Trophoblast cell (in vitro differentiated cells and primary cell): ENCODE measurements at regions not wholly inside any gene's neighbourhood (a gene's known extent, or its start where the extent isn't known, plus 50 kb on each side); places are given as distances from the start of the nearest gene placed in this dataset.

Source experiments
- DNase-seq, 2 donors: peaks; one replicate each; pipeline ENCODE4 v3.0.0-alpha.2; 2016
- H2AFZ ChIP-seq: 2 replicates; pipeline ENCODE4 v1.6.1; 2013; ENCODE audit warnings: low read length, moderate library complexity, mild to moderate bottlenecking; ENCODE audit not compliant: insufficient read depth, poor library complexity
- H2AK5ac ChIP-seq: 2 replicates; pipeline ENCODE4 v1.6.1; 2013; ENCODE audit warnings: mild to moderate bottlenecking, low read length
- H2BK120ac ChIP-seq: 2 replicates; pipeline ENCODE4 v1.6.1; 2013; ENCODE audit warnings: low read length, mild to moderate bottlenecking, moderate library complexity; ENCODE audit not compliant: insufficient read depth, poor library complexity
- H2BK12ac ChIP-seq: 2 replicates; pipeline ENCODE4 v1.6.1; 2013; ENCODE audit warnings: mild to moderate bottlenecking, low read length, moderate library complexity
- H2BK5ac ChIP-seq: 2 replicates; pipeline ENCODE4 v1.6.1; 2013; ENCODE audit warnings: low read length, low read depth, moderate library complexity, mild to moderate bottlenecking; ENCODE audit not compliant: poor library complexity
- H3K14ac ChIP-seq: 2 replicates; pipeline ENCODE4 v1.6.1; 2013; ENCODE audit warnings: mild to moderate bottlenecking, low read length
- H3K18ac ChIP-seq: 2 replicates; pipeline ENCODE4 v1.6.1; 2013; ENCODE audit warnings: mild to moderate bottlenecking, low read length
- H3K23ac ChIP-seq: 2 replicates; pipeline ENCODE4 v1.6.1; 2013; ENCODE audit warnings: low read length
- H3K27ac ChIP-seq: 2 replicates; pipeline ENCODE4 v1.5.1; 2013; ENCODE audit warnings: low read depth, mild to moderate bottlenecking, inconsistent platforms, low read length, moderate library complexity
- H3K27me3 ChIP-seq: 2 replicates; pipeline ENCODE4 v1.6.1; 2013; ENCODE audit warnings: inconsistent platforms, mild to moderate bottlenecking, low read length, moderate library complexity; ENCODE audit not compliant: insufficient read depth
- H3K36me3 ChIP-seq, 2 experiments: 1 replicate in 1 of 2; 2 replicates in 1 of 2; pipeline ENCODE4 v1.6.1; 2013; ENCODE audit warnings: low read length in 2 of 2, mild to moderate bottlenecking in 2 of 2, moderate library complexity in 1 of 2; ENCODE audit not compliant: insufficient read depth in 2 of 2, control insufficient read depth in 1 of 2
- H3K4ac ChIP-seq: 2 replicates; pipeline ENCODE4 v1.6.1; 2013; ENCODE audit warnings: low read depth, mild to moderate bottlenecking, low read length, moderate library complexity
- H3K4me1 ChIP-seq, 2 experiments: 1 replicate in 1 of 2; 2 replicates in 1 of 2; pipeline ENCODE4 v1.6.1; 2013; ENCODE audit warnings: low read length in 2 of 2, mild to moderate bottlenecking in 2 of 2, moderate library complexity in 1 of 2; ENCODE audit not compliant: insufficient read depth in 2 of 2, control insufficient read depth in 1 of 2
- H3K4me2 ChIP-seq: 2 replicates; pipeline ENCODE4 v1.6.1; 2013; ENCODE audit warnings: inconsistent platforms, mild to moderate bottlenecking, low read length, moderate library complexity
- H3K4me3 ChIP-seq: 2 replicates; pipeline ENCODE4 v1.5.1; 2013; ENCODE audit warnings: mild to moderate bottlenecking, low read depth, low read length, inconsistent platforms
- H3K79me1 ChIP-seq: one replicate; pipeline ENCODE4 v1.6.1; 2013; ENCODE audit warnings: low read length
- H3K79me2 ChIP-seq: 2 replicates; pipeline ENCODE4 v1.6.1; 2013; ENCODE audit warnings: low read length, mild to moderate bottlenecking; ENCODE audit not compliant: control insufficient read depth, insufficient read depth, poor library complexity
- H3K9ac ChIP-seq: 2 replicates; pipeline ENCODE4 v1.6.1; 2013; ENCODE audit warnings: mild to moderate bottlenecking, low read length
- H3K9me3 ChIP-seq: 2 replicates; pipeline ENCODE4 v1.6.1; 2013; ENCODE audit warnings: low read depth, mild to moderate bottlenecking, control low read depth, inconsistent platforms, low read length; ENCODE audit not compliant: insufficient read depth
- H4K12ac ChIP-seq: 2 replicates; pipeline ENCODE4 v1.6.1; 2013; ENCODE audit warnings: low read depth, mild to moderate bottlenecking, low read length, moderate library complexity
- H4K8ac ChIP-seq: 2 replicates; pipeline ENCODE4 v1.6.1; 2013; ENCODE audit warnings: low read depth, mild to moderate bottlenecking, low read length, moderate library complexity
- H4K91ac ChIP-seq: one replicate; pipeline ENCODE4 v1.6.1; 2013; ENCODE audit warnings: low read depth, mild to moderate bottlenecking, low read length, moderate library complexity
- WGBS: extraction: QIAGEN DNeasy Blood & Tissue Kit; methylation state at CpG from one replicate; pipeline ENCODE4 v1.1.7; 2013; ENCODE audit warnings: missing lambda C conversion rate; ENCODE audit not compliant: insufficient read length, insufficient coverage; ENCODE audit errors: extremely low coverage; 5-methylcytosine and 5-hydroxymethylcytosine counted together

DNA sequence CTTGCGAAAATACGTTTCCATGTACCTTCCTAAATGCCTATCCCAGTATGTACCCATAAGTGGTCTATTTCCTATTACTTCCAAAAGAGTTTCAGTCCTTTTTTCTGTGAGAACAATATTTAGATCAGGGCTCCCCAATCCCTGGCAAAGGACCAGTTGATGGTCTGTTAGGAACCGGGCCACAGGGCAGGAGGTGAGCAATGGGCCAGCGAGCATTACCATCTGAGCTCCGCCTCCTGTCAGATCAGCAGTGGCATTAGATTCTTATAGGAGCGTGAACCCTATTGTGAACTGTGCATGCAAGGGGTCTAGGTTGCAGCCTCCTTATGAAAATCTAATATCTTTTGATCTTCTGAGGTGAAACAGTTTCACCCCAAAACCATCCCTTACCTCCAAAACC is 859.1 kb downstream of the SLITRK6 start:
- Histone ChIP-seq H3K36me3 (no peaks in the 10 kb centered on the region), H2BK120ac (no peak overlapping the region), H3K27ac (no peak overlapping the region), H2AK5ac (no peak overlapping the region), H3K9me3 (no peaks in the 10 kb centered on the region), H3K27me3 (no peaks in the 10 kb centered on the region), H2AFZ (no peak overlapping the region), H3K14ac (no peak overlapping the region), H4K12ac (no peak overlapping the region), H3K79me1 (no peaks in the 10 kb centered on the region), H2BK5ac (no peak overlapping the region), H3K4me3 (no peak overlapping the region), H3K79me2 (no peaks in the 10 kb centered on the region), H2BK12ac (no peak overlapping the region), H3K18ac (no peak overlapping the region), H3K4me2 (no peak overlapping the region), H4K91ac (no peak overlapping the region), H4K8ac (no peak overlapping the region), H3K23ac (no peak overlapping the region), H3K4me1 (no peaks in the 10 kb centered on the region), H3K4ac (no peak overlapping the region), H3K9ac (no peak overlapping the region)
- DNase-seq, result no peak
- no CpG with 5 or more reads among the region's 6 CpGs for WGBS

DNA sequence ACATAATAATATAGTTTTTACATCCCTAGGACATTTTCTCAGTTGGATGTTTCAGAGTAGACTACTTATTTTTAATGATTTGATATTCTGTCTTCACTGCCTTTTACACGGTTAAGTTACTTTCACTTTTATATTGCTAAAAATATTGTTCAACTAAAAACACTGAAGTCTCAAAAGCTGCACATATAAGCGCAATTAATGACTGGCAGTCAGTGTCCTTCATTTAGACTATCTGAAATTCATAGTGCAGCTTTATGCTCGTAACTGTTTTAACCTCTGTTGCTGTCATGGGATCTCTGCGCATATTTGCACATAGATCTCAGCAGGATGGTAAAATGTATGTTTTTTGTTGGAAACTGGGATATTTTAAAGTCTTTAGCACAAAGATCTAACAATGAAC is 864.3 kb downstream of the SLITRK6 start:
- H3K9me3 ChIP-seq, result no peaks in the 10 kb centered on the region
- no peak overlapping the region for H3K18ac ChIP-seq
- no peak overlapping the region for H3K23ac ChIP-seq
- whole genome bisulfite sequencing, result no CpG with 5 or more reads among the region's 4 CpGs
- no peak for DNase-seq
- no peaks in the 10 kb centered on the region for H3K4me1 ChIP-seq
- no peak overlapping the region for H3K14ac ChIP-seq
- no peak overlapping the region for H4K91ac ChIP-seq
- no peak overlapping the region for H2AK5ac ChIP-seq
- no peak overlapping the region for H2BK5ac ChIP-seq
- H3K4me2 ChIP-seq, result no peak overlapping the region
- H3K27ac ChIP-seq, result no peak overlapping the region
- no peaks in the 10 kb centered on the region for H3K79me1 ChIP-seq
- H3K27me3 ChIP-seq, result no peaks in the 10 kb centered on the region
- H4K8ac ChIP-seq, result no peak overlapping the region
- no peak overlapping the region for H2BK120ac ChIP-seq
- no peak overlapping the region for H2AFZ ChIP-seq
- H2BK12ac ChIP-seq, result no peak overlapping the region
- H3K9ac ChIP-seq, result no peak overlapping the region
- no peak overlapping the region for H4K12ac ChIP-seq
- H3K4ac ChIP-seq, result no peak overlapping the region
- H3K4me3 ChIP-seq, result no peak overlapping the region
- H3K79me2 ChIP-seq, result no peaks in the 10 kb centered on the region
- H3K36me3 ChIP-seq, result no peaks in the 10 kb centered on the region

DNA sequence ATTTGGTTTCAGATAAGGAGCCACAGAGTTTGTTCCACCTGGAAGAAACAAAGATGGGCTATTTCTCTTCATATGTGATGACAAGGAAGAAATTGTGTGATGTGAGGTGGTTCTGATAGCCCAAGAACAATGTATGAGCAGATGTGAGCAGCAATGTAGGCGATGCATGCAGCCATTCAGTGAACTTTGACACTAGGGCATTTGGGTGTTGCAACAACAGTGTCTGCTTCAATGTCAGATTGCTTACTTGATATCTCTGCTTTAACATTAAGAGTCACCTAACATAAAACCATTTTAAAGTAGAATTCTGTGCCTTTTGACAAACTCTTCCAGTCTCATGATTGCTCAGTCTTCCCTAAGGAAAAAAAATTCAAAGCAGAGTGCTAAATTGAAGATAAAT is 865.4 kb downstream of the SLITRK6 start:
- no peak overlapping the region for H3K4me3 ChIP-seq
- no peaks in the 10 kb centered on the region for H3K79me1 ChIP-seq

DNA sequence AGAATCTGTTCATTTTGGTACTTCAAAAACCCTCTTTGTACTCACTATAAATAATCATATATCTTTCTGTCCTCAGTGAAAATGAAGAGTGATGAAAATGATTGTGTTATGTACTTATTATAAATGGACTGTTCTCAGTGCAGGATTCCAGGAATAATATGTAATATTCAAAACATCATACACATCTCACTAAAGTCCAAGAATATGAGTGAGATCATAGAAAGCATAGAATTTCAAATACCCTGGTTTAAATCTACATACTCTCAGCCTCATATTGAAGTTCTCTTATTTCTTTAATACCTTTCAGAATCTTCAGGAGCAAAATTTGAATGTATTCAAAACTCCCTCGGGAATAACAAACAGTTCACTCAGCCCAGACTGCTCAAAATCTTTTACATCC is 868.0 kb downstream of the SLITRK6 start:
- Histone ChIP-seq H4K8ac (no peak overlapping the region), H3K9ac (no peak overlapping the region), H3K23ac (no peak overlapping the region), H2AFZ (no peak overlapping the region), H3K4me1 (no peaks in the 10 kb centered on the region), H2BK120ac (no peak overlapping the region), H4K91ac (no peak overlapping the region), H3K9me3 (no peaks in the 10 kb centered on the region), H2BK12ac (no peak overlapping the region), H3K4me3 (no peak overlapping the region), H4K12ac (no peak overlapping the region), H3K4me2 (no peak overlapping the region), H3K36me3 (no peaks in the 10 kb centered on the region), H2BK5ac (no peak overlapping the region), H3K79me1 (no peaks in the 10 kb centered on the region), H3K18ac (no peak overlapping the region), H2AK5ac (no peak overlapping the region), H3K27me3 (no peaks in the 10 kb centered on the region), H3K4ac (no peak overlapping the region), H3K27ac (no peak overlapping the region), H3K79me2 (no peaks in the 10 kb centered on the region), H3K14ac (no peak overlapping the region)
- no CpG with 5 or more reads among the region's 1 CpG for WGBS
- no peak for DNase-seq

More for the DNA sequence above, 865.4 kb downstream of the SLITRK6 start:
- no peaks in the 10 kb centered on the region for H3K79me2 ChIP-seq
- H2BK12ac ChIP-seq, result no peak overlapping the region
- WGBS, result no CpG with 5 or more reads among the region's 1 CpG
- no peak overlapping the region for H2BK5ac ChIP-seq
- no peak overlapping the region for H3K18ac ChIP-seq
- H3K9ac ChIP-seq, result no peak overlapping the region
- H4K8ac ChIP-seq, result no peak overlapping the region
- no peaks in the 10 kb centered on the region for H3K4me1 ChIP-seq
- no peak overlapping the region for H3K14ac ChIP-seq
- no peak overlapping the region for H4K12ac ChIP-seq
- no peak overlapping the region for H3K4me2 ChIP-seq
- H2AK5ac ChIP-seq, result no peak overlapping the region
- H4K91ac ChIP-seq, result no peak overlapping the region
- H3K23ac ChIP-seq, result no peak overlapping the region
- H3K9me3 ChIP-seq, result no peaks in the 10 kb centered on the region
- no peaks in the 10 kb centered on the region for H3K27me3 ChIP-seq
- H2AFZ ChIP-seq, result no peak overlapping the region
- no peak for DNase-seq
- no peak overlapping the region for H3K27ac ChIP-seq
- no peak overlapping the region for H3K4ac ChIP-seq
- no peak overlapping the region for H2BK120ac ChIP-seq
- H3K36me3 ChIP-seq, result no peaks in the 10 kb centered on the region
